Tongue (tissue), 1 donor: ENCODE measurements at regions not wholly inside any gene's neighbourhood (a gene's known extent, or its start where the extent isn't known, plus 50 kb on each side); places are given as distances from the start of the nearest gene placed in this dataset.

Experiments used
- DNase-seq: peaks from one replicate; pipeline ENCODE4 v3.0.0-alpha.2; 2015

DNA sequence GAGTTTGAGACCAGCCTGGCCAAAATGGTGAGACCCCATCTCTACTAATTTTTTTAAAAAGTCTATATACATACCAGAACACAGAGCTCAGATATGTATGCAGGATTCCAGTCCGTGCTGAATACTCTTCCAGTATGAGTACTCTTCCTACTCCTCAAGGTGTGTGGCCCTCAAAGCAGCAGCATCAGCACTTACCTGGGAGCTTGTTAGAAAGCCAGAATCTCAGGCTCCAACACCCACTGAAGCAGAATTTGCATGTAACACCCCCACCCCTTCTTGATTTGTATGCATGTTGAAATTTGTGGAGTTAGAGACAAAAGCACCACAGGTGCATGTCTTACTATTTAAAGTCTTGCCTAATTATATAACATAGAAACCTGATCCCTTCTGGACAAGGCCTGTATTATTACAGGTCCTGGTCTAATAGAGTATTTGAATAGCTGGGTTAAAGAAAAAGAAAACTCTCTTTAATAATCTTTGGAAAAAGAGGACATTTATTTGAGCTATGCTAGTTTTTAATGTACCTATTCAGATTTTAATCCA, 50.3 kb upstream of the NFE2L2 start:
- DNase-seq = no peak

DNA sequence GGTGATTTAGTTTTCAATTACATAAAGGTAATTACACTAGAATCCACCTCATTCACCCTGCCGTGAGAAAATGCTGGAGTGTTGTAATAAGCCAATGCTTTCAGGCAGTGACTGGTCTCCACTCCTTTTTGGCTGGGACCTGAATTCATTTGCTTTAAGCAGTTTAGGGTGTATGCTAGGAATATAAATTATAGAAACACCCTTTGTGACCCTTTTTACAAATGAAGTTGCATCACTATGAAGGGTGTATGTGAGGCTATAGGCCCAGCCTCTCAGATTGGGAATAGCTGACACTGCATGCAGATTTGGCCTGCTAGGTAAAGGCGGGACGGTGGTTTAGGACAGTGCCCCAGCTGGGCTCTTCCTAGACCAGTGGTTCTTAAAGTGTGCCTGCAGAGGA, 50.8 kb upstream of the NFE2L2 start:
- no peak for DNase-seq

DNA sequence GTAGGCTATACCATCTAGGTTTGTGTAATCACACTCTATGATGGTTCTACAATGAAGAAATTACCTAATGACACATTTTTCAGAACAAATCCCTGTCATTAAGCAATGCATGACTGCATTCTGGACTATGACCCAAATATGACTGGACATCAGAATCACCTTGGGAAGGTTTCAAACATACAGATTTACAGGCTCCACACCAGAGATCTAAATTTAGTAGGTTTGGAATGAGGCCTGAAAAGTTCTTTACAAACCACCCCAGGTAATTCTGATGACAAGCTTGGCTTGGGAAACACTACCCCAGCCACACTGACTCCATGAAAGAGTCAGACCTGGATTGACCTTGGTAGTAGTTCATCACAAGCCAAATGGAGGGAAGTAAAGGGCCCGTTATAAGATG, 52.2 kb upstream of the NFE2L2 start:
- DNase-seq = no peak

DNA sequence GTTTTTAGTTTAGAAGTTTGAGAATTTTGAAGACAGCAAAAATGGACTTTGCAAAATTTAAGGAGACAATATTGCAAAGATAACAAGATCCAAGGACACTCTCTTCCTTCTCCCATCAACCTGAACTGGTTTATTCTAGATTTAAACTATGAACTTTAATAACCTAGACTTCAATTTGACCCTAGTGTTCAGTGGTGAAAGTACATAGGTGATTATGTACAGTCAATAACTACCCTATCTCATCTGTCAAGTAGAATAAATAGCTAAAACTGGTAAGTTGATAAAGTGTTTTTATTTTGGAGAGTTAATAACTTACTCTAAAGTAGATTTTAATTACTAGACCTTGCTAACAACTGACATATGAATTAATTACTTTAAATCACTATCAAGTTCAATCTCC, 52.9 kb upstream of the NFE2L2 start:
- no peak for DNase-seq

DNA sequence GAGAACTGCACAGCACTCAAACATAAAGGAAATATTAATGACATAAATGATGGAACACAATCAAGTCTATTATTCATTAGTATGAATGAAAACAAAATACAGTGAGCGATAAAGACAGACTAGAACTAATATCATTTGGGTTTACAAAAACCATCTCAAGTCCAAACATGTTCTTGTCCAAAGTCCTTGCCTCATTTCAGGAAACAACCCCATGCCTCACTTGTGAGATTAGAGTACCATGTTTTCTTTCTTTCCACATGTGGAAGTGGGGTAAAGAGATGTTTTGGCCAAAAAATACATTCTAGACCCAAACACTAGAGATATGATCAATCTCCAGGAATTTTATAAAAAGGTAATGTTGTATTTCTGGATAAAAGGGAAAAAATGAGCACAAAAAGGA, 53.3 kb upstream of the NFE2L2 start:
- DNase-seq = no peak

DNA sequence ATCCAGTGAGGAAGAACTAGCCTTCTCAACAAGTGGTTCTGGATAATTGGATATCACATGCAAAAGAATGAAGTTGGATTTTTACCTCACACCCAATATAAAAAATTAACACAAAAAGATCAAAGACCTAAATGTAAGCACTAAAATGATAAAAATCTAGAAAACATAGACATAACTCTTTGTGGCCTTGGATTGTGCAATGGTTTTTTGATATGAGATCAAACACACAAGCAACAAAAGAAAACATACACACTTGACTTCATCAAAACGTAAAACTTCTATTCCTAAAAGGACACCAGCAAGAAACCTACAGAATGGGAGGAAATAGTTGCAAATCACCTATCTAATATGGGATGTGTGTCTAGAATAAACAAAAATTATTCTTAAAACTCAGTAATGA, 54.1 kb upstream of the NFE2L2 start:
- DNase-seq = no peak

DNA sequence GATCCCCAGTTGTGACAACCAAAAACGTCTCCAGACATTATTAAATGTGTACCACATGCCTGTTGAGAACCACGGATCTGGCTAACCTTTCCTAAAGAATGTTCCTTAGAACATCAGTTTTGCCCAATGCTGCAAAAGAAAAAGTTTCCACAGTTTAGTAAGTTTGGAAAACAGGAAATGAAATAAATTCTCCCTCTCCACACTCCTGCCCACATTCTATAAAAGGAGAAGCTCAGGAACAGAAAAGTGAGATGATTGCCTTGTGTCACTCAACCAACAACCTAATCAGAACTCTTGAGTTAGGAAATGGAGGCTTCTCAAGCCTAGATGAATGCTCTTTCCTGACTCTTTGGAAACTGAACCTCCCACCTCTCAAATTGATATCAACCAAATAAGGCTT, 56.1 kb upstream of the NFE2L2 start:
- DNase-seq = no peak

DNA sequence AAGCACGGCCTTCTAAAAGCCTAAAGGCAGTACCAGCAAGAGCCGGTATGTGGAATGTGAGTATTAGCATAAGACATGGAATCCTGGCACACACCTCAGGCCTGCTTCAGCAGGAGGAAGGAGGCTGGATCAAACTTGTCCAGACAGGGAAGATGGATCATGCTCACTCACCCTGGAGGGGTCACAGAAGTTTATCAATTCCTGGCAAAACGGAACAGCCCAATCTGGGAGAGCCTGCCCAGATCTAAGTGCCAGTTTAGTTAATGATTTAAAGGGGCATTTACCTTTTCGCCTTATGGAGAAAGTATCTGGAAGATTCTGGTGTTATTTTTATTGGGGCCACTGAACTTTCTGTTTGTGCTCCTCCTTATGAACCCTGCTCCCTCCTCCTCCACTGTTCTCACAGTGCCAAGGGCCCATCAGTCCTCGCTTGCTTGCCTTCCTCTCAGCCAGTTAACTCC, 58.3 kb upstream of the NFE2L2 start:
- peak; percentile 18 for DNase-seq

DNA sequence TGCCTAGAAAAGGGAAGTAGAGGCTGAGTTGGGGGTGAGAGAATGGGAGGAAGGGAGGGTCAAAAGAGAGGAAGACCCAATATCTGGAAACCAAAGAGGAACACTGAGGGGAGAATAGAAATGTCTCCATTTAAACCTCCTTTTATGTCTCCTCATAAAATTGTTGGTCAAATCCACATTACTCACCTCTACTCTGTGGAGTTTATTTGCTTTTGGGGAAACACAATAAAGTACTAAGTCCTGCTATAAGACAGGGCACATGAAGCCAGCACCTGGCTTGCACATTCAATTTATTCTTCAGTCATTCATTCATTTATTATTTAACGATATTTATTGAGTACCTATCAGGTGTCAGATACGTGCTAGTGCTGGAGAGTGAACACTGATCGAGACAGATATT, 60.3 kb upstream of the NFE2L2 start:
- DNase-seq = no peak

DNA sequence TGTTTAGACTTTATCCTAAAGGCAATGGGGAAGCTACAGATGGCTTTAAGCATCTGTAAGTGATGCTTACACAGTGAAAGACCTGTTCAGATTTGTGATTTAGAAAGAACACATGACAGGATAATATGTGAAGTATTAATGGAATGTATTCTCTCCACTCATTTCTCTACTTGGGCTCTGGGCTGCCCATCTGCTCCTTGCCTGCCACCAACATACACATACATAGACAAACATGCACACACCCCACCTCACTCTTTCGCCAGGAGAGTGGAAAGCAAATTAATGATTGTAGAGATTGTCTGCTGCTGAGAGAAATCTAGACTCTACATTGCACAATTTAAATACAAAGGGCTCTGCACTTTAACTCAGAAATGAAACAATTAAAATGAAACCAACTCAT, 61.0 kb upstream of the NFE2L2 start:
- DNase-seq = no peak

DNA sequence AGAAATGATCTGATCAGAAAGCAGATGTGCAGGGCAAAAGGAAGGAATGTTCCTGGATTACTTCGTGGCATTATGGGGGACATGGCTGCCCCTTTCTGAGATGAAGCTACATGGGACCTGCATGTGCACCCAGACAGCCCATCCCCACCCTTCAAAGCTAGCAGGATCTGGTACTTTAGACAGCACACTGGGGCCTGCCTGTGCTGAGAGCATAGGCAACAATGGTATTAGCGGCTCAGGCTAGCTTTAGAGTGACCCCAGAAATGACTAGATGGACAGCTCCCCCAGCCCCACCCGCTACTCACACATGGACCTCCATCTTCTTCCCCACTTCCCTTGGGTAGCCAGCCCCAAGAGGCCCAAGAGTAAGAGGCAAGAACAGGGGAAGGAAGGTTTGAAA, 61.5 kb upstream of the NFE2L2 start:
- no peak for DNase-seq

DNA sequence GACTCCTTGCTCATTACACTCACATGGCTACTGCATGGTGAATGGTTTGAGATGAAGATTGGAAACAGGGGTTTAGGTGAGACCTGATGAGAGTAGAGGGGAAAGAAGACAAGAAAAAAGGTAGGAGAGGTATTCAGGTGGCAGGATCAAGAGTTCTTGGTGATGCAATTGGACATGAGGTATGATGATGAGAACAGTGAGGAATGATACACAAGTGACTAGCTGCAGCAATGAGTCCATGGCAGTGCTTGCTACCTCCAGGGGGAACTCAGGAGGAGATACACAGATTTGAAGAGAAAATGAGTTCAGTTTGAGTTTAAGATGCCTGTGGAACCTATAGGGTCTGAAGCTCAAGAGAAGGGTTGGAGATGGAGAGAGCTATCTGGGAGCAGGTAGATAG, 62.1 kb upstream of the NFE2L2 start:
- no peak for DNase-seq

DNA sequence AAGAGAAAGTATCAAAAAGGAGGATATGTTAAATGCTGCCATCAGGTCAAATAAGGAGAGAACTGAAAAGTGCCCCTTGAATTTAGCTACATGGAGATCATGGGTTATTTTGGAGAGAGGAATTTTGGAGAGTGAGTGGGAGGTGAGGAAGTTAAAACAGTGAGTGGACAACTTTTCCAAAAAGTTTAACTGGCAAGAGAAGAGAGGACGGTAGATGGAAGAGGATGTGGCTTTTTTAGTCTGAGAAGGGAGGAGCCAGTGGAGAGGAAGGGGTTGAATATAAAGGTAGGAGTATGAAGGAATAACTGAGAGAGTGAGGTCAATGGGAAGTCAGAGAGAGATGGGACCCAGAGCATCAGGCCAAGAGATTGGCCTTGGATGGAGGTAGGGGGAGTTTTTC, 62.5 kb upstream of the NFE2L2 start:
- no peak for DNase-seq

DNA sequence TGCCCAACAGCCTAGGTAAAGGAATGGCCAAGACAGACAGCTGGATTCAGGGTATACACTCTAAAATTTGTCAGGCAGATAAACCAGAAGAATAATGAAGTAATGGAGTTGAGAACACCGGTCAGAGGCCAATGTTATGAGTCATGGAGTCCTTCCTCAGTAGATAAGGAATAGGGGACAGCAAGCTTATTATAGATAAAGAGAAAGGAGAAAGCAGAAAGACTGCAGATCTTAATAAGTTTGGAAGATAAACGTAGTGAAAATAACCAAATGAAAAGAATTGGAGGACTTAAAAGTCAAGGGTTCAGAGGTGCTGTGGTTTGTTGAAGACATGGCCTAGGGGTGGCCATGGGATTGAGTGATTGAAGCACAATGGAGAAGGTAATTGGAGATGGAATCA, 63.5 kb upstream of the NFE2L2 start:
- DNase-seq = no peak

DNA sequence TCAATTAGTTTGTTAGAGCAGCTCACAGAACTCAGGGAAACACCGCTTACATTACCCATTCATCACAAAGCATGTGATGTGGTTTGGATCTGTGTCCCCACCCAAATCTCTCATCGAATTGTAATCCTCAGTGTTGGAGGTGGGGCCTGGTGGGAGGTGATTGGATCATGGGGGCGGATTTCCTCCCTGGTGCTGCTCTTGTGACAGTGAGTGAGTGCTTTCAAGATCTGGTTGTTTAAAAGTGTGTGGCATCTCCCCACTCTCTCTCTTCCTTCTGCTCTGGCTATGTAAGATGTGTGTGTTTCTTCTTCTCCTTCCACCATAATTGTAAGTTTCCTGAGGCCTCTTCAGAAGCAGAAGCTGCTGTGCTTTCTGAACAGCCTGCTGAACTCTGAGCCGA, 63.5 kb upstream of the AGPS start:
- DNase-seq = no peak

DNA sequence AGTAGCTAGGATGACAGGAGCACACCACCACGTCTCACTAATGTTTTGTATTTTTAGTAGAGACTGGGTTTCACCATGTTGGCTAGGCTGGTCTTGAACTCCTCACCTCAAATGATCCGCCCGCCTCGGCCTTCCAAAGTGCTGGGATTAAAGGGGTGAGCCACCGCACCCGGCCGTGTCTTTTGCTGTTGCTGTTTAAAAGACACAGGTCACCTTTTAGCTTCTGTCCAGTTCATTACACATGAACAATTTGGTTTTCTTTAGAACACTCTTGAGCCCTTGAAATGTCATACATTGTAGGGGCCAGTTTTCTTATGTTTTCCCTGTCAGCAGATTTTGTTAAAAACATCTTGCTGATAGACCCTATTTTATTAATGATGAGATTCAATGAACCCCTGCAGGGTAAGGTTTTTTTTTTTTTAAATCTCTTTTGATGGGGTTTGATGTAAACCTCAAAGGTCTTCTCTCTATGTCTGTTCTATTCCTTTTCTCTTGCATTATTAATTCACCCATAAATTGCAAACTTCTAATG, 61.0 kb upstream of the AGPS start:
- no peak for DNase-seq

DNA sequence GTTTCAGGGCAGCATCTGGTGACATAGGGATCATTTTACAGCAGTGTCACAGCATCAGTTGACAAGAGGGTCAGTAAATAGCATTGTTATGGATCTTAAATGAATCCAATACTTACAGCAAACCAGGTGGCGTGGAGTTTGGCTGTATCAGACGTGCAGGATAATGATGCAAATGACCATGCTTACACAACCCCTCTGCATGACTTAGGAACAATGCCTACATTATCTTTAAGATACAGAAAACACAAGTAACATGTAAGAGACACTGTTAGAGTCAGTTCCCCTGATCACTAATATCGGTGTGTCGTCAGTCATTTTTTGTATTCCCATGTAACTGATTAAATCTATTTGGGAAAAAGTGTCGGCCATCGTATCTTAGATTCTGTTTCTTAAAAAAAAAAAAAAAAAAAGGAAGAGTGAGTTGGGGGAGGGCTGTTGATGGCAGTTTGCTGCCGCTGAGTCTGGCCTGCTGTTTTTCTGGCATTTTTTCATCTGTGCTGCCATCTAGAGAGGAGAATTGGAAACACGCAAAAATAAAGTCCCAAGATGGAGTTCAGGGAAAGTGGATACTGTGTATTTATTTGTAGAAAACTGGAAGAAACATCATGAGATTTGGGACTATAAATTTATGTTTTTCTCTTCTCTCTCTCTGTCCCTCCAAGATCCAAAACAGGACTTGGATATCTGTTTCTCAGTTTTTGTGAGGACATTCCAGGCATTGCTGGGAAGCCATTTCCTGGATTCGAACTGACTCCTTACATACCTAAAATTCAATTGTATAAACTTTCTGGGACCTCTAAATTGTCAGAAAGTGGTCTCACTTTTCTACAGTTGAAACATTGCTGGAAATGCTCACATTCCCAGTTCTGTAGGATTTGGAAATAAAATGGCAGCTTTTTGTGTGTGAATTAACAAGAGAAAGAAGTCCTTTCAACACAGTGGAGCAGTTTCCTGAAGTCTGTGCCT, 60.3 kb upstream of the AGPS start:
- peak; percentile 92 for DNase-seq

DNA sequence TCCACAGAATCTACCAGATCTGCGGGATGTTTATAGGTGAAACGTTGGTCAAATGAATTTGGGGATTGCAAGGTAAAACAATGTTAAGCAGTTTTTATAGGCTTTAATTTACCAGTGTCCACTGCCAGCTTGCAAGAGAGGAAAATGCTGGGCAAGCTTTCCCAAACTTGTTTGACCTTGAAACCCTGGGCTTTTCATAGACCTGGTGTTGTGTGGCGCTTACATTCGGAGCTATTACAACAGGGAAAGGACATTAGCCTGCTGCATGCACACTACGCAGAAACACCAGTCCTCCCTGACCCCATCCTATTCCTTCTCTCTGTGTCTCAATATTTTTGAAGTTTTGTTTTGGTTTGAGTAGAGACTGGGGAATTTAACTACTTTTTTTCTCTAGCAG, 59.6 kb upstream of the AGPS start:
- no peak for DNase-seq

DNA sequence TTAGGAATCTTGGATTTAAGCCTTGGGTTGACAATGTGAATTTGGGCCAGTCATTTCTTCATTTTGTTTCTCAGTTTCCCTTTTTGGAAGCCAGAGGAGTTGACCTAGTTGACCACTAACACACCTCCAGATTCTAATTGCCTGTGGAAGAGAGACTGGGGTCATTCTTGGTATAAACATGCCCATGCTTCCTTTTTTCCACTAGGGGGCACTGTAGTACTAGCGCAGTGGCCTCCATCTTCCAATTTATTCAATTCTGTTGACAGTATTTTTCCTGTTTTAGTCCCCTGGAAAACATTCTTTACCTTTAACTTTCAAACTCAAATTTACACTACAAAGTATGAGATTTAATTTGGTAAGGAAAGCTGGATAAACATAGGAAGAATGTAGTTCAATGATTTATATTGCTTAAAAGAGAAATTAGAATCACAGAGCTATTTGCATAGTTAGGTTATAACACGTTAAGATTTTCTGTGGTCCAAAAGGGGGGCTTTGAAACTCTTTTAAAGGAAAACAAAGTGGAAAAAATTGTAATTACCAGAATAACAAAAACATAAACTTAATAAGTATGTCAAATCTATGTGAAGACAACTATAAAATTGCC, 57.5 kb upstream of the AGPS start:
- DNase-seq = peak; percentile 69

DNA sequence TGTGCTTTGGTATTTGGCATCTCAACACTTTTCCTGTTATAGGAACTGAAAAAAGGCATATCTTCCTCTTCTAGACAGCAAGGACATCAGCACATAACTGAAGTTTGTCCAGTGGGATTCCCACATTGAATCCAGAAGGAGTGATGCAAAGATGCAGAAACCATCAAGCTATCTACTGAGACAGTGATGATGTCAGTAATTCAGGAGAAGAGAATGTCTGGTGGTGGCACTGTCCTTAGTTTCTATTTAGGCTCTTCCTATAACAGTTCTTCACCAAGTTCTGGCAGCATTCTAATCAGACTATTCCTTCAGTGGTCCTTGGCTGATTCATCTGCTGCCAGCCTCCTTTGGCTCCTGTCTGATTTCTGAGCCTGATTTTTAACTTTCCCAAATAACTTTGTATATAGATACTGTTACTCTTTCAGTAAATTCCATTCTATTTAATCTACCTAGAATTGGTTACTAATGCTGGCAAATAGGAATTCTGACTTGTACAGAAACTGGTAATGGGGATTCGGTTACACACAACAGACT, 56.6 kb upstream of the AGPS start:
- no peak for DNase-seq

DNA sequence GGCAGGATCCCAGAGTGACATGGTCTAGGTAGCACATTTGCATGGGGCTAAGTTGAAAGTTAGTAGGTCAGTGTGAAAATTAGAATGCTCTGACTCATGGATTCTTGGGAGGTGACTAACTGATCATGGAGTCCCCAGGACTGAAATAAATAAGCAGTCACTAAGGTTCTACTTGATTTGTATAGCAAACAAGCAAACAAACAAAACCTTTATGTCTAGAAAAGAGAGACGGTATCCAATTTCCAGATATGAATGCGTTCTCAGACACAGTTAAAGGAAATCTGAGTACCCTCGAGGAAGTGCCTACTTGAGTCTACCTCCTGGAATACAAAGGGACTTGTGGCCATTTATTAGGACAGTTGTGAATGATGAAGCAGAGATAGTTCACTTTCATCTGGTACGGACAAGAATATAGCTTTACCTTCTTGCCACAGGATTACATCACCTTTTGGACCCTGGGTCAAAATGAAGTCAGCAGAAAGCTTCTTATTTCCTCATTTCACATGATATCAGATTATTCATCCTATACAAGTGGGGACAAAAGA, 54.3 kb upstream of the AGPS start:
- DNase-seq = no peak

DNA sequence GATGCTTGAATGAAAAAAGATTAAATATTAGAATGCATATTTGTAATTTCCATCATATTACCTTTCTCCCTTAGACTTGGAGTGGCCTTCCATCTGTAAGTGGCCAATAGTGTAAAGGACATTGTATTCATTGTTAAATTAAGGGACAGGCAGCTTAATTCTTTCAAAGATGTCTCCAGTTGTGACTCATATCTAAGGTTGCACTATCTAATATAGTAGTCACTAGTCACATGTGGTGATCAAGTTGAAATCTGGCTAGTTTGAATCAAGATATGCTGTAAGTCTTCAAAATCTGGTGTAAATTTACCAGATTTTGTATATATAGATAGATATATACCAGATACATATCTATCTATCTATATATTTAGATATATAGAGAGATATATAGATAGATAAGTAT, 52.4 kb upstream of the AGPS start:
- DNase-seq = no peak

DNA sequence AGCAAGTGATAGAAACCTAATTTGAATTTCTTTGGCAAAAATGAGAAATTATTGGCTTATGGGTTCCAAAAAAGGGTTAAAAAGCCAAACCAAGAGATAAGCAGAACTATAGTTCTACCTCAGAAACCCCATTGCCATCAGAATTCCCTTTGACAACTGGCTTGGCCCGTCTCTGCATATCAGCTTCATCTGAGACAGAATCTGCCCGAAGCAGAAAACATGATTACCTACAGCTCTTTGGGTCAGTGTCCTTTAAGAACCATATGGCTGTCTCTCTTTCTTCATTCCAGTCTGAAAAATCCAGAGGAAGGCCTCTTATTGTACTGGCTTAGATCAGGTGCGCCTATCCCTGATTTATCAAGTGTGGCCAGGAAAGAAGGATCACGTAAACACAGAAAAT, 49.8 kb upstream of the AGPS start:
- no peak for DNase-seq
